B cell (primary cell): ENCODE measurements at regions not wholly inside any gene's neighbourhood (a gene's known extent, or its start where the extent isn't known, plus 50 kb on each side); places are given as distances from the start of the nearest gene placed in this dataset.

Experiments
- ATAC-seq: fragments of 200-7000 bp; cut with Tn5 transposase; one replicate; pipeline ENCODE4 v1.10.0; 2021; ENCODE audit warnings: low read depth, mild to moderate bottlenecking, moderate number of reproducible peaks, moderate library complexity
- CTCF ChIA-PET: fragments of 350-600 bp; sonication (Branson Sonifier 250); formaldehyde crosslinking; loops from one replicate; lab custom pipeline; 2021; ENCODE audit warnings: antibody characterized with exemption, inconsistent platforms; lab: Charles Lee
- POLR2A ChIA-PET: fragments of 350-600 bp; sonication (Branson Sonifier 250); formaldehyde crosslinking; loops from one replicate; lab custom pipeline; 2021; ENCODE audit warnings: antibody characterized with exemption; lab: Charles Lee
- DNase-seq: peaks from one replicate; pipeline ENCODE4 v3.0.0; 2013
- H2AFZ ChIP-seq: 2 replicates; pipeline ENCODE4 v1.6.1; 2012; ENCODE audit warnings: mild to moderate bottlenecking, low read depth, low read length; ENCODE audit not compliant: insufficient read depth, poor library complexity, severe bottlenecking
- H3K27ac ChIP-seq, 2 donors: 1 replicate in 1 of 2; 2 replicates in 1 of 2; pipeline ENCODE4 v1.5.1; 2012 to 2013; ENCODE audit warnings: low read length in 2 of 2, mild to moderate bottlenecking in 2 of 2, moderate library complexity in 1 of 2
- H3K27me3 ChIP-seq, 4 experiments: fragments of 200-600 bp in 1 of 4; sonication (generic) in 1 of 4; replicated peaks in 1 of 4; 1 replicate in 2 of 4; 2 replicates in 2 of 4; pipeline versions ENCODE4 v1.6.1 to v1.7.0; 2013 to 2016; ENCODE audit warnings: low read length in 3 of 4, mild to moderate bottlenecking in 2 of 4, mixed read lengths in 1 of 4, moderate library complexity in 1 of 4; ENCODE audit not compliant: insufficient read depth in 4 of 4, control insufficient read depth in 3 of 4; ENCODE audit errors: control extremely low read depth in 1 of 4
- H3K36me3 ChIP-seq, 2 experiments: replicated peaks in 1 of 2; 1 replicate in 1 of 2; 2 replicates in 1 of 2; pipeline versions ENCODE4 v1.6.1 to v1.7.1; 2013; ENCODE audit warnings: low read length in 1 of 2; ENCODE audit not compliant: insufficient read depth in 2 of 2, control insufficient read depth in 1 of 2; ENCODE audit errors: control extremely low read depth in 1 of 2, extremely low read depth in 1 of 2
- H3K4me1 ChIP-seq, 2 donors: fragments of 200-600 bp in 1 of 2; sonication (generic) in 1 of 2; 1 replicate in 1 of 2; 2 replicates in 1 of 2; pipeline versions ENCODE4 v1.5.1 to v1.6.1; 2013 to 2017; ENCODE audit warnings: low read length in 2 of 2; ENCODE audit not compliant: control insufficient read depth in 2 of 2, insufficient read depth in 2 of 2
- H3K4me2 ChIP-seq: replicated peaks from 2 replicates; pipeline ENCODE3; 2012; ENCODE audit warnings: mild to moderate bottlenecking, low read depth, low read length; ENCODE audit not compliant: poor library complexity, severe bottlenecking
- H3K4me3 ChIP-seq, 5 experiments: fragments of 200-600 bp in 1 of 5; sonication (generic) in 1 of 5; 1 replicate in 3 of 5; 2 replicates in 2 of 5; pipeline versions ENCODE4 v1.5.1 to v1.7.0; 2011 to 2016; ENCODE audit warnings: low read length in 4 of 5, mild to moderate bottlenecking in 4 of 5, low read depth in 2 of 5, control low read depth in 1 of 5, moderate library complexity in 1 of 5; ENCODE audit not compliant: insufficient read depth in 1 of 5; ENCODE audit errors: control extremely low read depth in 1 of 5, extremely low read depth in 1 of 5
- H3K79me2 ChIP-seq: fragments of 200-600 bp; sonication (generic); one replicate; pipeline ENCODE4 v1.6.0; 2016; ENCODE audit warnings: low read length; ENCODE audit not compliant: control insufficient read depth, insufficient read depth
- H3K9ac ChIP-seq: fragments of 200-600 bp; sonication (generic); 2 replicates; pipeline ENCODE4 v1.6.1; 2017; ENCODE audit warnings: mild to moderate bottlenecking, low read length, moderate library complexity
- H3K9me3 ChIP-seq, 3 donors: one replicate each; pipeline versions ENCODE4 v1.6.1 to v1.7.1; 2013; ENCODE audit warnings: low read length in 2 of 3; ENCODE audit not compliant: control insufficient read depth in 2 of 3, insufficient read depth in 1 of 3; ENCODE audit errors: control extremely low read depth in 1 of 3
- H4K20me1 ChIP-seq: 2 replicates; pipeline ENCODE4 v1.6.0; 2012; ENCODE audit warnings: mild to moderate bottlenecking, low read length; ENCODE audit not compliant: insufficient read depth, control insufficient read depth, poor library complexity, severe bottlenecking
- H3K27ac Mint-ChIP-seq: one replicate; pipeline ENCODE4 v1.8.0; 2021; ENCODE audit warnings: mixed read lengths
- H3K27me3 Mint-ChIP-seq: one replicate; pipeline ENCODE4 v1.8.0; 2021; ENCODE audit warnings: mixed read lengths
- H3K4me1 Mint-ChIP-seq: one replicate; pipeline ENCODE4 v1.8.0; 2021; ENCODE audit warnings: mixed read lengths
- H3K4me3 Mint-ChIP-seq: one replicate; pipeline ENCODE4 v1.8.0; 2021; ENCODE audit warnings: mixed read lengths
- H3K9me3 Mint-ChIP-seq: one replicate; pipeline ENCODE4 v1.8.0; 2022; ENCODE audit warnings: mixed read lengths; ENCODE audit not compliant: insufficient read depth
- EZH2 ChIP-seq: IDR thresholded peaks from 2 replicates; pipeline ENCODE4 v1.6.1; 2012; ENCODE audit warnings: borderline replicate concordance, low read depth, mild to moderate bottlenecking, moderate library complexity, low read length; ENCODE audit not compliant: insufficient read depth, poor library complexity, severe bottlenecking
- WGBS: methylation state at CpG from one replicate; pipeline ENCODE4 v1.1.5; 2013; ENCODE audit warnings: missing lambda C conversion rate; ENCODE audit not compliant: insufficient coverage; 5-methylcytosine and 5-hydroxymethylcytosine counted together
- intact Hi-C: fragments of 100-400 bp; cut with micrococcal nuclease; formaldehyde crosslinking; loops from one replicate; pipeline ENCODE4 v1.10.0; 2022
- TF ChIP-seq, protein P1 (sequence below): fragments of 200-600 bp; IDR thresholded peaks from one replicate; pipeline ENCODE4 v1.8.0; 2022; ENCODE audit warnings: antibody characterized with exemption, mild to moderate bottlenecking

DNA sequence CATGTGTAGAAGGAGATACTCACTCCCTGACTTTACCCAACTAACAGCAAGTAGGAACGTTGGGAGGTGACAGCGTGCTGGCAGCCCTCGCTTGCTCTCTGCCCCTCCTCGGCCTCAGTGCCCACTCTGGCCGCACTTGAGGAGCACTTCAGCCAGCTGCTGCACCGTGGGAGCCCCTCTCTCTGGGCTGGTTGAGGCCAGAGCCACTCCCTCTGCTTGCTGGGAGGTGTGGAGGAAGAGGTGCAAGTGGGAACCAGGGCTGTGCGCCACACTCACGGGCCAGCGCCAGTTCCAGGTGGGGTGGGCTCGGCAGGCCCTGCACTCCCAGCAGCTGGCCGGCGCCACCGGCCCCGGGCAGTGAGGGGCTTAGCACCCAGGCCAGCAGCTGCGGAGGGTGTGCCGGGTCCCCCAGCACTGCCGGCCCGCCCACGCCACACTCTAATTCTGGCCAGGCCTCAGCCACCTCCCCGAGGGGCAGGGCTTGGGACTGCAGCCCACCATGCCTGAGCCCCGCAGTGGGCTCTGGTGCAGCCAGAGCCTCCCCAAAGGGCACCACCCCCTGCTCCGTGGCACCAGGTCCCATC, 68.4 kb upstream of the FRMD4B start:
- no peaks in the 10 kb centered on the region for H4K20me1 ChIP-seq
- TF ChIP-seq EZH2 = no peak
- TF ChIP-seq, protein P1, sequence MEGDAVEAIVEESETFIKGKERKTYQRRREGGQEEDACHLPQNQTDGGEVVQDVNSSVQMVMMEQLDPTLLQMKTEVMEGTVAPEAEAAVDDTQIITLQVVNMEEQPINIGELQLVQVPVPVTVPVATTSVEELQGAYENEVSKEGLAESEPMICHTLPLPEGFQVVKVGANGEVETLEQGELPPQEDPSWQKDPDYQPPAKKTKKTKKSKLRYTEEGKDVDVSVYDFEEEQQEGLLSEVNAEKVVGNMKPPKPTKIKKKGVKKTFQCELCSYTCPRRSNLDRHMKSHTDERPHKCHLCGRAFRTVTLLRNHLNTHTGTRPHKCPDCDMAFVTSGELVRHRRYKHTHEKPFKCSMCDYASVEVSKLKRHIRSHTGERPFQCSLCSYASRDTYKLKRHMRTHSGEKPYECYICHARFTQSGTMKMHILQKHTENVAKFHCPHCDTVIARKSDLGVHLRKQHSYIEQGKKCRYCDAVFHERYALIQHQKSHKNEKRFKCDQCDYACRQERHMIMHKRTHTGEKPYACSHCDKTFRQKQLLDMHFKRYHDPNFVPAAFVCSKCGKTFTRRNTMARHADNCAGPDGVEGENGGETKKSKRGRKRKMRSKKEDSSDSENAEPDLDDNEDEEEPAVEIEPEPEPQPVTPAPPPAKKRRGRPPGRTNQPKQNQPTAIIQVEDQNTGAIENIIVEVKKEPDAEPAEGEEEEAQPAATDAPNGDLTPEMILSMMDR = no peak
- H3K4me1 ChIP-seq = no peaks in the 10 kb centered on the region
- H3K4me2 ChIP-seq = no peak overlapping the region
- no peak overlapping the region for H3K27ac ChIP-seq
- H3K4me3 ChIP-seq = no peak overlapping the region
- H3K9ac ChIP-seq = no peak overlapping the region
- WGBS = 93% methylated on average over 22 of the region's 22 CpGs
- intact Hi-C loops = no loop called here
- no peaks in the 10 kb centered on the region for H3K79me2 ChIP-seq
- H3K27ac Mint-ChIP-seq = no peak overlapping the region
- no peaks in the 10 kb centered on the region for H3K27me3 ChIP-seq
- H3K36me3 ChIP-seq = no peaks in the 10 kb centered on the region
- ATAC-seq = no peak
- peaks cover 5% of the 10 kb centered on the region for H3K27me3 Mint-ChIP-seq
- DNase-seq = no peak
- peaks cover 0 to 7% (median 0%) of the 10 kb centered on the region in 3 donors for H3K9me3 ChIP-seq
- POLR2A ChIA-PET = no interaction called here
- no peaks in the 10 kb centered on the region for H3K9me3 Mint-ChIP-seq
- H2AFZ ChIP-seq = no peak overlapping the region
- CTCF ChIA-PET = interaction anchor here (1.0 kb wide), 1 partner anchor 13 kb away, joined by 3 read pairs; no protein-coding TSS in a partner anchor
- H3K4me1 Mint-ChIP-seq = no peaks in the 10 kb centered on the region
- no peak overlapping the region for H3K4me3 Mint-ChIP-seq

DNA sequence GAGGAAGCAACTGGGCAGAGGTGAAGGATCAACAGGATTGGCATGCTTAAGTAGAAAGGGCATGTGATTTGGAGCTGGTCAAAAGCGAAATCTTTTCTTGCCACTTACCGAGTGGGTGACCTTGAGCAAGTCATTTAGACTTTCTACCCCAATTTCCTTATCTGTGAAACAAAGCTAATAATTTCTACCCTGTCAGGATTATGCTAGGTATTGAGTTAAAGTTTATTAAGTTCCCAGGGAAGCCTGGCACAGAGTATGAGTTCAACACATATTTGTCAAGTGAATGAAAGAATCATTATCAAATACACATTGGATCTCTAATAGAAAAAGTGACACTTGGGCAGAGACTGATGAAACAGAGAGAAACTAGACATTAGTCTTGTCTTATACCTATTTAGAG, 66.4 kb upstream of the FRMD4B start:
- Mint-ChIP-seq H3K4me3 (no peak overlapping the region), H3K9me3 (no peaks in the 10 kb centered on the region), H3K4me1 (no peaks in the 10 kb centered on the region), H3K27ac (no peak overlapping the region), H3K27me3 (peaks cover 5% of the 10 kb centered on the region)
- H3K4me2 ChIP-seq = no peak overlapping the region
- no peak for ATAC-seq
- no peaks in the 10 kb centered on the region for H3K27me3 ChIP-seq
- H4K20me1 ChIP-seq = no peaks in the 10 kb centered on the region
- H3K79me2 ChIP-seq = no peaks in the 10 kb centered on the region
- CTCF ChIA-PET = no interaction called here
- WGBS = no CpG with 5 or more reads among the region's 2 CpGs
- no peak overlapping the region for H2AFZ ChIP-seq
- no peak overlapping the region for H3K27ac ChIP-seq
- H3K4me3 ChIP-seq = no peak overlapping the region
- DNase-seq = no peak
- no peaks in the 10 kb centered on the region for H3K4me1 ChIP-seq
- POLR2A ChIA-PET = no interaction called here
- peaks cover 0 to 7% (median 0%) of the 10 kb centered on the region in 3 donors for H3K9me3 ChIP-seq
- no peak overlapping the region for H3K9ac ChIP-seq
- H3K36me3 ChIP-seq = no peaks in the 10 kb centered on the region
- intact Hi-C loops = no loop called here
- TF ChIP-seq, protein P1 = no peak
- TF ChIP-seq EZH2 = no peak
